T-helper 17 cell (primary cell): ENCODE measurements at regions not wholly inside any gene's neighbourhood (a gene's known extent, or its start where the extent isn't known, plus 50 kb on each side); places are given as distances from the start of the nearest gene placed in this dataset.

Source experiments
- ATAC-seq: fragments of 150-1000 bp; cut with Tn5 transposase; 2 replicates; pipeline ENCODE4 v1.10.0; 2021; ENCODE audit warnings: mild to moderate bottlenecking, moderate library complexity
- DNase-seq, 3 donors: peaks; one replicate each; pipeline versions ENCODE4 v3.0.0 to v3.0.0-alpha.2; 2020 to 2021
- H3K9me3 ChIP-seq: one replicate; pipeline ENCODE4 v1.7.0; 2013; ENCODE audit warnings: low read length, mild to moderate bottlenecking; ENCODE audit not compliant: control insufficient read depth, poor library complexity, severe bottlenecking
- H3K27ac Mint-ChIP-seq: one replicate; pipeline ENCODE4 v1.8.0; 2022; ENCODE audit warnings: mild to moderate bottlenecking, moderate library complexity, mixed read lengths
- H3K27me3 Mint-ChIP-seq: one replicate; pipeline ENCODE4 v1.8.0; 2022; ENCODE audit warnings: mixed read lengths
- H3K36me3 Mint-ChIP-seq: one replicate; pipeline ENCODE4 v1.8.0; 2022; ENCODE audit warnings: low read depth, mixed read lengths
- H3K4me1 Mint-ChIP-seq: one replicate; pipeline ENCODE4 v1.8.0; 2022; ENCODE audit warnings: mild to moderate bottlenecking, mixed read lengths
- H3K4me3 Mint-ChIP-seq: one replicate; pipeline ENCODE4 v1.8.0; 2022; ENCODE audit warnings: mild to moderate bottlenecking, moderate library complexity, mixed read lengths

- H3K36me3 Mint-ChIP-seq, result no peaks in the 10 kb centered on the region
- H3K4me3 Mint-ChIP-seq, result no peak overlapping the region
- H3K27ac Mint-ChIP-seq, result peak overlapping the region; percentile 35
- no peaks in the 10 kb centered on the region for H3K9me3 ChIP-seq
- no peak for ATAC-seq
- H3K4me1 Mint-ChIP-seq, result no peaks in the 10 kb centered on the region
- no peaks in the 10 kb centered on the region for H3K27me3 Mint-ChIP-seq
- DNase-seq, result no peak
These were observed 382.2 kb downstream of the FUT8 start for GRCh38 chr14:65794674-65795279.

- Mint-ChIP-seq H3K4me1 (no peaks in the 10 kb centered on the region), H3K4me3 (no peak overlapping the region), H3K27me3 (no peaks in the 10 kb centered on the region), H3K36me3 (no peaks in the 10 kb centered on the region), H3K27ac (no peak overlapping the region)
- no peaks in the 10 kb centered on the region for H3K9me3 ChIP-seq
- ATAC-seq (no peak), DNase-seq (no peak)
These were observed 385.7 kb downstream of the FUT8 start for GRCh38 chr14:65798216-65798615.

- no peaks in the 10 kb centered on the region for H3K9me3 ChIP-seq
- Mint-ChIP-seq H3K4me3 (no peak overlapping the region), H3K27me3 (no peaks in the 10 kb centered on the region), H3K36me3 (no peaks in the 10 kb centered on the region), H3K4me1 (no peaks in the 10 kb centered on the region), H3K27ac (no peak overlapping the region)
- DNase-seq (no peak), ATAC-seq (no peak)
These were observed 388.2 kb downstream of the FUT8 start for GRCh38 chr14:65800694-65801093.

- Mint-ChIP-seq H3K27ac (no peak overlapping the region), H3K4me1 (no peaks in the 10 kb centered on the region), H3K4me3 (no peak overlapping the region), H3K36me3 (no peaks in the 10 kb centered on the region), H3K27me3 (no peaks in the 10 kb centered on the region)
- no peaks in the 10 kb centered on the region for H3K9me3 ChIP-seq
- no peak for ATAC-seq
- DNase-seq, result no peak
These were observed 389.7 kb downstream of the FUT8 start for GRCh38 chr14:65802196-65802595.

- H3K4me1 Mint-ChIP-seq, result no peaks in the 10 kb centered on the region
- H3K36me3 Mint-ChIP-seq, result no peaks in the 10 kb centered on the region
- DNase-seq (no peak), ATAC-seq (no peak)
- H3K27ac Mint-ChIP-seq, result no peak overlapping the region
- H3K9me3 ChIP-seq, result no peaks in the 10 kb centered on the region
- H3K4me3 Mint-ChIP-seq, result no peak overlapping the region
- no peaks in the 10 kb centered on the region for H3K27me3 Mint-ChIP-seq
These were observed 391.4 kb downstream of the FUT8 start for GRCh38 chr14:65803885-65804284.

GRCh38 chr14:65804439-65805112, 392.0 kb downstream of the FUT8 start:
- no peaks in the 10 kb centered on the region for H3K27me3 Mint-ChIP-seq
- H3K4me1 Mint-ChIP-seq, result no peaks in the 10 kb centered on the region
- ATAC-seq, result no peak
- no peak overlapping the region for H3K4me3 Mint-ChIP-seq
- H3K27ac Mint-ChIP-seq, result no peak overlapping the region
- DNase-seq, result no peak
- H3K36me3 Mint-ChIP-seq, result no peaks in the 10 kb centered on the region
- no peaks in the 10 kb centered on the region for H3K9me3 ChIP-seq

GRCh38 chr14:65805113-65805473, 392.6 kb downstream of the FUT8 start:
- no peak overlapping the region for H3K4me3 Mint-ChIP-seq
- H3K36me3 Mint-ChIP-seq, result no peaks in the 10 kb centered on the region
- H3K27ac Mint-ChIP-seq, result no peak overlapping the region
- ATAC-seq (no peak), DNase-seq (no peak)
- H3K4me1 Mint-ChIP-seq, result no peaks in the 10 kb centered on the region
- no peaks in the 10 kb centered on the region for H3K9me3 ChIP-seq
- no peaks in the 10 kb centered on the region for H3K27me3 Mint-ChIP-seq

- DNase-seq (no peak), ATAC-seq (no peak)
- H3K4me3 Mint-ChIP-seq, result no peak overlapping the region
- no peaks in the 10 kb centered on the region for H3K36me3 Mint-ChIP-seq
- no peaks in the 10 kb centered on the region for H3K9me3 ChIP-seq
- no peaks in the 10 kb centered on the region for H3K4me1 Mint-ChIP-seq
- no peak overlapping the region for H3K27ac Mint-ChIP-seq
- H3K27me3 Mint-ChIP-seq, result no peaks in the 10 kb centered on the region
These were observed 395.9 kb downstream of the FUT8 start for GRCh38 chr14:65808390-65808789.

- Mint-ChIP-seq H3K27ac (no peak overlapping the region), H3K36me3 (no peaks in the 10 kb centered on the region), H3K27me3 (no peaks in the 10 kb centered on the region)
These were observed 397.8 kb downstream of the FUT8 start for GRCh38 chr14:65810322-65810721.

GRCh38 chr14:65813760-65814384, 401.3 kb downstream of the FUT8 start:
- H3K4me3 Mint-ChIP-seq, result no peak overlapping the region
- DNase-seq, result no peak

More at GRCh38 chr14:65810322-65810721, 397.8 kb downstream of the FUT8 start:
- no peak overlapping the region for H3K4me3 Mint-ChIP-seq
- no peaks in the 10 kb centered on the region for H3K9me3 ChIP-seq
- ATAC-seq (no peak), DNase-seq (no peak)
- no peaks in the 10 kb centered on the region for H3K4me1 Mint-ChIP-seq

GRCh38 chr14:65815127-65815526, 402.6 kb downstream of the FUT8 start:
- no peaks in the 10 kb centered on the region for H3K4me1 Mint-ChIP-seq
- DNase-seq, result no peak
- H3K9me3 ChIP-seq, result no peaks in the 10 kb centered on the region
- no peak overlapping the region for H3K4me3 Mint-ChIP-seq
- H3K27ac Mint-ChIP-seq, result no peak overlapping the region
- H3K27me3 Mint-ChIP-seq, result no peaks in the 10 kb centered on the region
- H3K36me3 Mint-ChIP-seq, result no peaks in the 10 kb centered on the region
- no peak for ATAC-seq

More at GRCh38 chr14:65813760-65814384, 401.3 kb downstream of the FUT8 start:
- no peaks in the 10 kb centered on the region for H3K9me3 ChIP-seq
- ATAC-seq, result no peak
- Mint-ChIP-seq H3K27me3 (no peaks in the 10 kb centered on the region), H3K4me1 (no peaks in the 10 kb centered on the region), H3K36me3 (no peaks in the 10 kb centered on the region), H3K27ac (no peak overlapping the region)

GRCh38 chr14:65817011-65817410, 404.5 kb downstream of the FUT8 start:
- H3K4me3 Mint-ChIP-seq, result no peak overlapping the region
- H3K27ac Mint-ChIP-seq, result no peak overlapping the region
- DNase-seq, result no peak
- no peaks in the 10 kb centered on the region for H3K36me3 Mint-ChIP-seq
- H3K27me3 Mint-ChIP-seq, result no peaks in the 10 kb centered on the region
- no peak for ATAC-seq
- H3K9me3 ChIP-seq, result no peaks in the 10 kb centered on the region
- H3K4me1 Mint-ChIP-seq, result no peaks in the 10 kb centered on the region

- peaks cover 3% of the 10 kb centered on the region for H3K4me1 Mint-ChIP-seq
These were observed 407.0 kb downstream of the FUT8 start for GRCh38 chr14:65819569-65819968.

More at GRCh38 chr14:65819569-65819968, 407.0 kb downstream of the FUT8 start:
- Mint-ChIP-seq H3K27me3 (no peaks in the 10 kb centered on the region), H3K27ac (no peak overlapping the region), H3K4me3 (no peak overlapping the region), H3K36me3 (no peaks in the 10 kb centered on the region)
- ATAC-seq (no peak), DNase-seq (no peak)
- H3K9me3 ChIP-seq, result no peaks in the 10 kb centered on the region
